Parathyroid adenoma (tissue), 2 donors: ENCODE measurements at regions not wholly inside any gene's neighbourhood (a gene's known extent, or its start where the extent isn't known, plus 50 kb on each side); places are given as distances from the start of the nearest gene placed in this dataset.

ENCODE experiments used
- H2AFZ ChIP-seq: fragments of 300-600 bp; sonication (generic); one replicate; pipeline ENCODE4 v1.7.0; 2017; ENCODE audit warnings: antibody characterized with exemption, mild to moderate bottlenecking
- H3K27ac ChIP-seq: fragments of 300-600 bp; sonication (generic); one replicate; pipeline ENCODE4 v1.7.0; 2017
- H3K27me3 ChIP-seq: fragments of 300-600 bp; sonication (generic); one replicate; pipeline ENCODE4 v1.7.0; 2017; ENCODE audit warnings: low read length; ENCODE audit not compliant: control insufficient read depth, insufficient read depth
- H3K36me3 ChIP-seq: fragments of 300-600 bp; sonication (generic); one replicate; pipeline ENCODE4 v1.7.0; 2017; ENCODE audit warnings: low read length; ENCODE audit not compliant: control insufficient read depth, insufficient read depth
- H3K4me1 ChIP-seq: fragments of 300-600 bp; sonication (generic); one replicate; pipeline ENCODE4 v1.7.0; 2017; ENCODE audit warnings: control low read depth
- H3K4me2 ChIP-seq: fragments of 300-600 bp; sonication (generic); one replicate; pipeline ENCODE4 v1.7.0; 2017; ENCODE audit warnings: low read length
- H3K4me3 ChIP-seq: fragments of 300-600 bp; sonication (generic); one replicate; pipeline ENCODE4 v1.7.0; 2017; ENCODE audit warnings: low read depth, low read length
- H3K79me2 ChIP-seq: fragments of 300-600 bp; sonication (generic); one replicate; pipeline ENCODE4 v1.7.0; 2017; ENCODE audit warnings: control low read depth
- H3K9ac ChIP-seq: fragments of 300-600 bp; sonication (generic); one replicate; pipeline ENCODE4 v1.7.0; 2017; ENCODE audit warnings: mild to moderate bottlenecking
- H3K9me3 ChIP-seq: fragments of 300-600 bp; sonication (generic); one replicate; pipeline ENCODE4 v1.7.0; 2017; ENCODE audit warnings: low read length; ENCODE audit not compliant: control insufficient read depth
- CTCF ChIP-seq: fragments of 300-600 bp; sonication (generic); IDR thresholded peaks from one replicate; pipeline ENCODE4 v1.7.0; 2017; ENCODE audit warnings: antibody characterized with exemption, mild to moderate bottlenecking
- donor health status: primary hyperparathyroidism.

GRCh38 chr14:101069666-101070362, 166.3 kb upstream of the RTL1 start:
- Histone ChIP-seq H2AFZ (no peak overlapping the region), H3K36me3 (no peaks in the 10 kb centered on the region), H3K27me3 (no peaks in the 10 kb centered on the region), H3K4me3 (no peak overlapping the region), H3K4me1 (no peaks in the 10 kb centered on the region), H3K9ac (no peak overlapping the region), H3K4me2 (no peak overlapping the region), H3K9me3 (no peaks in the 10 kb centered on the region), H3K79me2 (no peaks in the 10 kb centered on the region), H3K27ac (no peak overlapping the region)
- TF ChIP-seq CTCF: no peak

- Histone ChIP-seq H2AFZ (no peak overlapping the region), H3K79me2 (no peaks in the 10 kb centered on the region), H3K4me1 (no peaks in the 10 kb centered on the region), H3K27ac (no peak overlapping the region), H3K36me3 (no peaks in the 10 kb centered on the region), H3K4me2 (no peak overlapping the region), H3K4me3 (no peak overlapping the region), H3K9ac (no peak overlapping the region), H3K27me3 (no peaks in the 10 kb centered on the region), H3K9me3 (no peaks in the 10 kb centered on the region)
- TF ChIP-seq CTCF: no peak
Observed at GRCh38 chr14:101070540-101071492, 167.3 kb upstream of the RTL1 start.

- H3K4me1 ChIP-seq: no peaks in the 10 kb centered on the region
- no peak overlapping the region for H3K4me2 ChIP-seq
- H2AFZ ChIP-seq: no peak overlapping the region
- H3K9me3 ChIP-seq: no peaks in the 10 kb centered on the region
- no peak overlapping the region for H3K9ac ChIP-seq
- no peak overlapping the region for H3K4me3 ChIP-seq
- H3K27me3 ChIP-seq: no peaks in the 10 kb centered on the region
- H3K79me2 ChIP-seq: no peaks in the 10 kb centered on the region
- H3K27ac ChIP-seq: no peak overlapping the region
- no peaks in the 10 kb centered on the region for H3K36me3 ChIP-seq
- no peak for TF ChIP-seq CTCF
Observed at GRCh38 chr14:101071493-101071906, 168.0 kb upstream of the RTL1 start.

GRCh38 chr14:101072070-101072469, 168.5 kb upstream of the RTL1 start:
- no peak for TF ChIP-seq CTCF
- Histone ChIP-seq H3K79me2 (no peaks in the 10 kb centered on the region), H3K4me2 (no peak overlapping the region), H2AFZ (no peak overlapping the region), H3K9me3 (no peaks in the 10 kb centered on the region), H3K27ac (no peak overlapping the region), H3K4me1 (no peaks in the 10 kb centered on the region), H3K9ac (no peak overlapping the region), H3K36me3 (no peaks in the 10 kb centered on the region), H3K27me3 (peaks cover 2% of the 10 kb centered on the region), H3K4me3 (no peak overlapping the region)
